GM21723 (cell line): ENCODE measurements at regions not wholly inside any gene's neighbourhood (a gene's known extent, or its start where the extent isn't known, plus 50 kb on each side); places are given as distances from the start of the nearest gene placed in this dataset.

Source experiments
- ATAC-seq: cut with Tn5 transposase; IDR thresholded peaks from one replicate; pipeline ENCODE4 v1.9.1; 2021; ENCODE audit warnings: mild to moderate bottlenecking, moderate library complexity; ENCODE audit not compliant: unreplicated experiment

GRCh38 chr2:160630801-160631590 is 137.4 kb upstream of the RBMS1 start:
- no peak for ATAC-seq

- no peak for ATAC-seq
Measured at GRCh38 chr2:160632084-160632975, 138.7 kb upstream of the RBMS1 start.

- no peak for ATAC-seq
Measured at GRCh38 chr2:160634436-160634835, 140.8 kb upstream of the RBMS1 start.

- ATAC-seq, result no peak
Measured at GRCh38 chr2:160635488-160635887, 141.9 kb upstream of the RBMS1 start.

- ATAC-seq, result no peak
Measured at GRCh38 chr2:160639472-160639871, 145.9 kb upstream of the RBMS1 start.

GRCh38 chr2:160646684-160647444 is 153.3 kb upstream of the RBMS1 start:
- no peak for ATAC-seq

GRCh38 chr2:160647967-160648685 is 154.5 kb upstream of the RBMS1 start:
- ATAC-seq, result no peak

- ATAC-seq, result no peak
Measured at GRCh38 chr2:160649698-160650097, 156.1 kb upstream of the RBMS1 start.

- ATAC-seq, result no peak
Measured at GRCh38 chr2:160650196-160651118, 156.8 kb upstream of the RBMS1 start.

GRCh38 chr2:160651416-160652200 is 158.0 kb upstream of the RBMS1 start:
- ATAC-seq, result peak; percentile 14

GRCh38 chr2:160652236-160652635 is 158.6 kb upstream of the RBMS1 start:
- peak; percentile 54 for ATAC-seq

- no peak for ATAC-seq
Measured at GRCh38 chr2:160657196-160657595, 163.6 kb upstream of the RBMS1 start.

- ATAC-seq, result no peak
Measured at GRCh38 chr2:160658851-160659250, 165.2 kb upstream of the RBMS1 start.

- no peak for ATAC-seq
Measured at GRCh38 chr2:160660741-160661140, 167.1 kb upstream of the RBMS1 start.

- ATAC-seq, result no peak
Measured at GRCh38 chr2:160664603-160665140, 171.1 kb upstream of the RBMS1 start.

GRCh38 chr2:160666154-160667060 is 172.8 kb upstream of the RBMS1 start:
- ATAC-seq, result no peak

GRCh38 chr2:160667811-160668210 is 174.2 kb upstream of the RBMS1 start:
- ATAC-seq, result no peak
